ENCODE measurements at regions not wholly inside any gene's neighbourhood (a gene's known extent, or its start where the extent isn't known, plus 50 kb on each side); places are given as distances from the start of the nearest gene placed in this dataset.

- H3K4me1 ChIP-seq (ENCODE audit: control insufficient read depth in 1 of 2, insufficient read depth in 2 of 2, low read depth in 1 of 2, low read length in 1 of 2) = peaks cover 0 to 14% of the 10 kb centered on the region in 2 experiments; a peak in 3 of 4 replicates
- H3K79me2 ChIP-seq (ENCODE audit: insufficient read depth) = no peaks in the 10 kb centered on the region
- H3K27ac ChIP-seq (ENCODE audit: low read depth in 2 of 2, low read length in 1 of 2) = peak overlapping the region; percentile 29 to 92; a peak in 3 of 4 replicates
- H3K9me3 ChIP-seq = no peaks in the 10 kb centered on the region
- no peak overlapping the region; a peak in 1 of 4 replicates for H3K4me3 ChIP-seq (ENCODE audit: low read depth in 2 of 2, low read length in 1 of 2)
- ChIA-PET POLR2A (no interaction called here), CTCF (no interaction called here)
- H3F3A ChIP-seq (replicated peaks; ENCODE audit: insufficient read depth) = no peaks in the 10 kb centered on the region
- WGBS (ENCODE audit: low lambda C conversion rate) = 19% methylated on average over 8 of the region's 8 CpGs
- H2AFZ ChIP-seq (ENCODE audit: low read depth) = peak overlapping the region; percentile 54; the same call in 1 of the 2 replicates
- TF ChIP-seq RAD21 (IDR thresholded peaks at IDR 0.05; ENCODE audit: low read length) (peak; percentile 27; the same call in 1 of the 2 replicates), EP300 (IDR thresholded peaks at IDR 0.05; ENCODE audit: borderline replicate concordance in 1 of 2, low read depth in 1 of 2, low read length in 1 of 2) (peak in 1 of 2 experiments; percentile 69; a peak in 2 of 4 replicates), SMC3 (IDR thresholded peaks at IDR 0.05; ENCODE audit: low read depth, low read length) (0 out of 2 replicates have a peak, but pooled peaks have one; percentile 3), JUND (IDR thresholded peaks at IDR 0.05) (0 out of 2 replicates have a peak, but pooled peaks have one; percentile 22), GATA2 (CRISPR knock-in tag; IDR thresholded peaks at IDR 0.05) (peak; percentile 70), RCOR1 (IDR thresholded peaks at IDR 0.05; ENCODE audit: low read length) (peak; percentile 76), POLR2AphosphoS5 (IDR thresholded peaks at IDR 0.05; ENCODE audit: low read depth, low read length) (no peak), IRF3 (IDR thresholded peaks at IDR 0.05; ENCODE audit: low read depth, low read length) (no peak), MAX (IDR thresholded peaks at IDR 0.05; ENCODE audit: low read depth) (0 out of 2 replicates have a peak, but pooled peaks have one; percentile 31), TEAD4 (IDR thresholded peaks at IDR 0.05; ENCODE audit: borderline replicate concordance, insufficient read depth) (0 out of 2 replicates have a peak, but pooled peaks have one; percentile 20), ELF1 (IDR thresholded peaks at IDR 0.05) (no peak), RXRA (IDR thresholded peaks at IDR 0.05; ENCODE audit: borderline replicate concordance, low read depth) (no peak), TCF12 (IDR thresholded peaks at IDR 0.05) (peak; percentile 60; the same call in 1 of the 2 replicates), MXI1 (IDR thresholded peaks at IDR 0.05; ENCODE audit: low read depth, low read length) (peak; percentile 78), FOXJ3 (CRISPR knock-in tag; IDR thresholded peaks at IDR 0.05) (0 out of 2 replicates have a peak, but pooled peaks have one; percentile 57), FOSL2 (IDR thresholded peaks at IDR 0.05; ENCODE audit: borderline replicate concordance, low read depth) (peak; percentile 27; the same call in 1 of the 2 replicates), NFIC (IDR thresholded peaks at IDR 0.05; ENCODE audit: borderline replicate concordance) (peak; percentile 11; the same call in 1 of the 2 replicates), PBX3 (IDR thresholded peaks at IDR 0.05) (peak; percentile 86), CHD2 (IDR thresholded peaks at IDR 0.05; ENCODE audit: low read length, partially characterized antibody) (peak; percentile 43)
- H3K9me2 ChIP-seq = no peaks in the 10 kb centered on the region
- H3K27me3 ChIP-seq (ENCODE audit: insufficient read depth) = no peaks in the 10 kb centered on the region
- peak; percentile 36 for DNase-seq
- H3K9ac ChIP-seq = no peak overlapping the region
- H3K36me3 ChIP-seq (replicated peaks in 1 of 2; ENCODE audit: control insufficient read depth in 1 of 2, insufficient read depth in 2 of 2, low read length in 1 of 2) = no peaks in the 10 kb centered on the region
- H3K4me2 ChIP-seq = peak overlapping the region; percentile 52
- no peaks in the 10 kb centered on the region for H4K20me1 ChIP-seq (ENCODE audit: insufficient read depth)
Observed at GRCh38 chr3:181417748-181418147, 294.0 kb upstream of the SOX2 start.

All from SK-N-SH (cell line).